ENCODE measurements at regions not wholly inside any gene's neighbourhood (a gene's known extent, or its start where the extent isn't known, plus 50 kb on each side); places are given as distances from the start of the nearest gene placed in this dataset.

DNA sequence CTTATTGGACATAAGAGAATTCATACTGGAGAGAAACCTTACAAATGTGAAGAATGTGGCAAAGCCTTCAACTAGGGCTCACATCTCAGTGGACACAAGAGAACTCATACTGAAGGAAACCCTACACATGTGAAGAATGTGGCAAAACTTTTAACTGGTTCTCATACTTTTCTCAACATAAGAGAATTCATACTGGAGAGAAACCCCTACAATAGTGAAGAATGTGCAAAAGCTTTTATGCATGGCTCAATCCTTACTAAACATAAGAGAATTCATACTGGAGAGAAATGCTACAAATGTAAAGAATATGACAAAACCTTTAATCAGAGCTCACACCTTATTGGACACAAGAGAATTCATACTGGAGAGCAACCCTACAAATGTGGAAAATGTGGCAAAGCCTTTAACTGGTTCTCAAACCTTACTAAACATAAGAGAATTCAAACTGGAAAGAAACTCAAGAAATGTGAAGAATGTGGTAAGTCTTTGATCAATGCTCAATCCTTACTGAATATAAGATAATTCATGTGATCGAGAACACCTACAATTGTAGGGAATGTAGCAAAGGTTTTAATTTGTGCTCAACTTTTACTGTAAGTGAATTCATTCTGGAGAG is 121.8 kb upstream of the ZNF722 start:
- TF ChIP-seq FOXA2 (IDR thresholded peaks at IDR 0.05) = no peak
- TF ChIP-seq TAF1 (conservative IDR thresholded peaks at IDR 0.05) = no peak
- TF ChIP-seq SP1 (IDR thresholded peaks at IDR 0.05) = no peak
- TF ChIP-seq, protein P1, sequence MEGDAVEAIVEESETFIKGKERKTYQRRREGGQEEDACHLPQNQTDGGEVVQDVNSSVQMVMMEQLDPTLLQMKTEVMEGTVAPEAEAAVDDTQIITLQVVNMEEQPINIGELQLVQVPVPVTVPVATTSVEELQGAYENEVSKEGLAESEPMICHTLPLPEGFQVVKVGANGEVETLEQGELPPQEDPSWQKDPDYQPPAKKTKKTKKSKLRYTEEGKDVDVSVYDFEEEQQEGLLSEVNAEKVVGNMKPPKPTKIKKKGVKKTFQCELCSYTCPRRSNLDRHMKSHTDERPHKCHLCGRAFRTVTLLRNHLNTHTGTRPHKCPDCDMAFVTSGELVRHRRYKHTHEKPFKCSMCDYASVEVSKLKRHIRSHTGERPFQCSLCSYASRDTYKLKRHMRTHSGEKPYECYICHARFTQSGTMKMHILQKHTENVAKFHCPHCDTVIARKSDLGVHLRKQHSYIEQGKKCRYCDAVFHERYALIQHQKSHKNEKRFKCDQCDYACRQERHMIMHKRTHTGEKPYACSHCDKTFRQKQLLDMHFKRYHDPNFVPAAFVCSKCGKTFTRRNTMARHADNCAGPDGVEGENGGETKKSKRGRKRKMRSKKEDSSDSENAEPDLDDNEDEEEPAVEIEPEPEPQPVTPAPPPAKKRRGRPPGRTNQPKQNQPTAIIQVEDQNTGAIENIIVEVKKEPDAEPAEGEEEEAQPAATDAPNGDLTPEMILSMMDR (IDR thresholded peaks at IDR 0.05; ENCODE audit: low read depth, low read length, missing input control) = no peak
- no peak for TF ChIP-seq HNF4G (IDR thresholded peaks at IDR 0.05)
- TF ChIP-seq, protein P2, sequence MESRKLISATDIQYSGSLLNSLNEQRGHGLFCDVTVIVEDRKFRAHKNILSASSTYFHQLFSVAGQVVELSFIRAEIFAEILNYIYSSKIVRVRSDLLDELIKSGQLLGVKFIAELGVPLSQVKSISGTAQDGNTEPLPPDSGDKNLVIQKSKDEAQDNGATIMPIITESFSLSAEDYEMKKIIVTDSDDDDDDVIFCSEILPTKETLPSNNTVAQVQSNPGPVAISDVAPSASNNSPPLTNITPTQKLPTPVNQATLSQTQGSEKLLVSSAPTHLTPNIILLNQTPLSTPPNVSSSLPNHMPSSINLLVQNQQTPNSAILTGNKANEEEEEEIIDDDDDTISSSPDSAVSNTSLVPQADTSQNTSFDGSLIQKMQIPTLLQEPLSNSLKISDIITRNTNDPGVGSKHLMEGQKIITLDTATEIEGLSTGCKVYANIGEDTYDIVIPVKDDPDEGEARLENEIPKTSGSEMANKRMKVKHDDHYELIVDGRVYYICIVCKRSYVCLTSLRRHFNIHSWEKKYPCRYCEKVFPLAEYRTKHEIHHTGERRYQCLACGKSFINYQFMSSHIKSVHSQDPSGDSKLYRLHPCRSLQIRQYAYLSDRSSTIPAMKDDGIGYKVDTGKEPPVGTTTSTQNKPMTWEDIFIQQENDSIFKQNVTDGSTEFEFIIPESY (IDR thresholded peaks at IDR 0.05) = no peak
- no peak for TF ChIP-seq NR2F2 (IDR thresholded peaks at IDR 0.05)
- TF ChIP-seq, protein P3, sequence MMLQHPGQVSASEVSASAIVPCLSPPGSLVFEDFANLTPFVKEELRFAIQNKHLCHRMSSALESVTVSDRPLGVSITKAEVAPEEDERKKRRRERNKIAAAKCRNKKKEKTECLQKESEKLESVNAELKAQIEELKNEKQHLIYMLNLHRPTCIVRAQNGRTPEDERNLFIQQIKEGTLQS (IDR thresholded peaks at IDR 0.05) = no peak
- no peak for TF ChIP-seq RAD21 (IDR thresholded peaks at IDR 0.05)
- TF ChIP-seq, protein P4, sequence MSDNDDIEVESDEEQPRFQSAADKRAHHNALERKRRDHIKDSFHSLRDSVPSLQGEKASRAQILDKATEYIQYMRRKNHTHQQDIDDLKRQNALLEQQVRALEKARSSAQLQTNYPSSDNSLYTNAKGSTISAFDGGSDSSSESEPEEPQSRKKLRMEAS (IDR thresholded peaks at IDR 0.05) = no peak
- no peak for TF ChIP-seq GABPA (IDR thresholded peaks at IDR 0.05 in 1 of 2, conservative IDR thresholded peaks at IDR 0.05 in 1 of 2)
- no peak for TF ChIP-seq JUND (IDR thresholded peaks at IDR 0.05)
- no peak for TF ChIP-seq YY1 (IDR thresholded peaks at IDR 0.05)
- TF ChIP-seq HNF4A (conservative IDR thresholded peaks at IDR 0.05) = no peak
- TF ChIP-seq RXRA (IDR thresholded peaks at IDR 0.05) = no peak
- TF ChIP-seq, protein P5, sequence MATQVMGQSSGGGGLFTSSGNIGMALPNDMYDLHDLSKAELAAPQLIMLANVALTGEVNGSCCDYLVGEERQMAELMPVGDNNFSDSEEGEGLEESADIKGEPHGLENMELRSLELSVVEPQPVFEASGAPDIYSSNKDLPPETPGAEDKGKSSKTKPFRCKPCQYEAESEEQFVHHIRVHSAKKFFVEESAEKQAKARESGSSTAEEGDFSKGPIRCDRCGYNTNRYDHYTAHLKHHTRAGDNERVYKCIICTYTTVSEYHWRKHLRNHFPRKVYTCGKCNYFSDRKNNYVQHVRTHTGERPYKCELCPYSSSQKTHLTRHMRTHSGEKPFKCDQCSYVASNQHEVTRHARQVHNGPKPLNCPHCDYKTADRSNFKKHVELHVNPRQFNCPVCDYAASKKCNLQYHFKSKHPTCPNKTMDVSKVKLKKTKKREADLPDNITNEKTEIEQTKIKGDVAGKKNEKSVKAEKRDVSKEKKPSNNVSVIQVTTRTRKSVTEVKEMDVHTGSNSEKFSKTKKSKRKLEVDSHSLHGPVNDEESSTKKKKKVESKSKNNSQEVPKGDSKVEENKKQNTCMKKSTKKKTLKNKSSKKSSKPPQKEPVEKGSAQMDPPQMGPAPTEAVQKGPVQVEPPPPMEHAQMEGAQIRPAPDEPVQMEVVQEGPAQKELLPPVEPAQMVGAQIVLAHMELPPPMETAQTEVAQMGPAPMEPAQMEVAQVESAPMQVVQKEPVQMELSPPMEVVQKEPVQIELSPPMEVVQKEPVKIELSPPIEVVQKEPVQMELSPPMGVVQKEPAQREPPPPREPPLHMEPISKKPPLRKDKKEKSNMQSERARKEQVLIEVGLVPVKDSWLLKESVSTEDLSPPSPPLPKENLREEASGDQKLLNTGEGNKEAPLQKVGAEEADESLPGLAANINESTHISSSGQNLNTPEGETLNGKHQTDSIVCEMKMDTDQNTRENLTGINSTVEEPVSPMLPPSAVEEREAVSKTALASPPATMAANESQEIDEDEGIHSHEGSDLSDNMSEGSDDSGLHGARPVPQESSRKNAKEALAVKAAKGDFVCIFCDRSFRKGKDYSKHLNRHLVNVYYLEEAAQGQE (IDR thresholded peaks at IDR 0.05) = no peak
- no peak for TF ChIP-seq EGR1 (IDR thresholded peaks at IDR 0.05; ENCODE audit: low read depth in 2 of 2)
- TF ChIP-seq FOXA1 (IDR thresholded peaks at IDR 0.05) = no peak
- Histone ChIP-seq H3K4me3 (ENCODE audit: low read depth in 1 of 3, low read length in 3 of 3) (peak overlapping the region in 1 of 3 donors; percentile 37), H3K27ac (ENCODE audit: low read depth in 1 of 2, low read length in 2 of 2) (no peak overlapping the region), H3K27me3 (ENCODE audit: control insufficient read depth in 4 of 4, insufficient read depth in 4 of 4, low read length in 3 of 4) (no peaks in the 10 kb centered on the region), H3K36me3 (ENCODE audit: control insufficient read depth in 4 of 4, insufficient read depth in 3 of 4, low read depth in 1 of 4, low read length in 3 of 4) (no peaks in the 10 kb centered on the region), H3K4me1 (ENCODE audit: control insufficient read depth in 4 of 4, insufficient read depth in 4 of 4, low read length in 3 of 4) (no peaks in the 10 kb centered on the region), H3K9ac (ENCODE audit: low read depth in 1 of 2, low read length in 2 of 2) (no peak overlapping the region), H3K9me3 (ENCODE audit: control insufficient read depth in 4 of 4, low read length in 3 of 4) (peaks cover 27 to 64% (median 40%) of the 10 kb centered on the region in 4 donors)
- 88% methylated on average over 1 of the region's 1 CpG for WGBS
- no peak for DNase-seq (ENCODE audit: low spot score)
